ENCODE measurements at regions not wholly inside any gene's neighbourhood (a gene's known extent, or its start where the extent isn't known, plus 50 kb on each side); places are given as distances from the start of the nearest gene placed in this dataset.

DNA sequence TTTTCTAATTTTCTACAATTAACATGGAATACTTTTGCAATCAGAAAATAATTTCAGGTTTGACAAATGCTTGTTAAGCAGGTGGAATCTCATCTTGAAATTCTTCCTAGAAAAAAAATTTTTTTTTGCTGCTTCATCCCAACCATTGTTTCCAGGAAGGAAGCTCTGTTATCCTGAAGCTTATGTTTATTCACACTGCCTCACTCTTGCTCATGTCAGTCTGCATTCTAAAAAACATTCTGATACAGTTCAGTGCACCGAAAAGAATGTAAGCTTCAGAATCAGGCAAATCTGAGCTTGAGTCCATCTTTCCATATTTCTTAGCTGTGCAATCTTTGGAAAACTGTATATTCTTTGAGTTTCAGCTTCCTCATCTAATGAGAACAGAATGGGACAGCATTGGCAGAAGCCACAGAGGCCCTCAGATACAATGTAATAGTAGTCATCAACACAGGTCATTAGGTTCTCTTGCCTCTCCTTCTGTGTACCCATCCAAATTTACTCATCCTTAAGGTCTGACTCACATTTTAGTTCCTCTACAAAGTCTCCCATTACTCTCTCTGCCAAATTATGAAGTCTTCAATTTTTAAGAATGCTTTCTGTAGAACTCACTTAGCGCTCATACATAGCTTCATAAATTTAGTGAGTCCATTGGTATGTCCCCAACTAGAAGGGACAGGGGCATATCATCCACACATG lies 881.8 kb upstream of the NR2F2 start:
- TF ChIP-seq, protein P1, sequence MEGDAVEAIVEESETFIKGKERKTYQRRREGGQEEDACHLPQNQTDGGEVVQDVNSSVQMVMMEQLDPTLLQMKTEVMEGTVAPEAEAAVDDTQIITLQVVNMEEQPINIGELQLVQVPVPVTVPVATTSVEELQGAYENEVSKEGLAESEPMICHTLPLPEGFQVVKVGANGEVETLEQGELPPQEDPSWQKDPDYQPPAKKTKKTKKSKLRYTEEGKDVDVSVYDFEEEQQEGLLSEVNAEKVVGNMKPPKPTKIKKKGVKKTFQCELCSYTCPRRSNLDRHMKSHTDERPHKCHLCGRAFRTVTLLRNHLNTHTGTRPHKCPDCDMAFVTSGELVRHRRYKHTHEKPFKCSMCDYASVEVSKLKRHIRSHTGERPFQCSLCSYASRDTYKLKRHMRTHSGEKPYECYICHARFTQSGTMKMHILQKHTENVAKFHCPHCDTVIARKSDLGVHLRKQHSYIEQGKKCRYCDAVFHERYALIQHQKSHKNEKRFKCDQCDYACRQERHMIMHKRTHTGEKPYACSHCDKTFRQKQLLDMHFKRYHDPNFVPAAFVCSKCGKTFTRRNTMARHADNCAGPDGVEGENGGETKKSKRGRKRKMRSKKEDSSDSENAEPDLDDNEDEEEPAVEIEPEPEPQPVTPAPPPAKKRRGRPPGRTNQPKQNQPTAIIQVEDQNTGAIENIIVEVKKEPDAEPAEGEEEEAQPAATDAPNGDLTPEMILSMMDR (conservative IDR thresholded peaks at IDR 0.05; ENCODE audit: low read length), result no peak
- TF ChIP-seq EZH2phosphoT487 (IDR thresholded peaks at IDR 0.05; ENCODE audit: borderline replicate concordance), result no peak
